Vagina (tissue), 2 donors: ENCODE measurements at regions not wholly inside any gene's neighbourhood (a gene's known extent, or its start where the extent isn't known, plus 50 kb on each side); places are given as distances from the start of the nearest gene placed in this dataset.
"Not testable (repeated sequence)": the region's sequence is repeated elsewhere in the genome, so short reads cannot be mapped to it uniquely, and the experiment has no call there.

Experiments used
- DNase-seq, 2 donors: peaks; one replicate each; pipeline ENCODE4 v3.0.0-alpha.2; 2017; ENCODE audit errors: extremely low spot score in 2 of 2
- H3K27ac ChIP-seq: fragments of 200-600 bp; sonication (generic); one replicate; pipeline ENCODE4 v1.5.1; 2019
- H3K27me3 ChIP-seq: fragments of 200-600 bp; sonication (generic); one replicate; pipeline ENCODE4 v1.5.1; 2019
- H3K36me3 ChIP-seq, 2 donors: fragments of 200-600 bp; sonication (generic); one replicate each; pipeline ENCODE4 v1.5.1; 2017 to 2019
- H3K4me1 ChIP-seq: fragments of 200-600 bp; sonication (generic); one replicate; pipeline ENCODE4 v1.5.1; 2019
- H3K4me3 ChIP-seq, 2 donors: fragments of 200-600 bp; sonication (generic); 1 replicate in 1 of 2; 2 replicates in 1 of 2; pipeline ENCODE4 v1.5.1; 2016 to 2019
- H3K9me3 ChIP-seq: fragments of 200-600 bp; sonication (generic); one replicate; pipeline ENCODE4 v1.5.1; 2019
- CTCF ChIP-seq, 3 experiments: fragments of 450-650 bp in 2 of 3; fragments of 200-600 bp in 1 of 3; sonication (generic) in 1 of 3; IDR thresholded peaks; one replicate each; pipeline ENCODE4 v1.5.1; 2017 to 2019; ENCODE audit warnings: antibody characterized with exemption in 3 of 3, mild to moderate bottlenecking in 2 of 3, moderate library complexity in 2 of 3
- POLR2A ChIP-seq, 2 donors: fragments of 450-650 bp; IDR thresholded peaks; one replicate each; pipeline ENCODE4 v1.6.1; 2017; ENCODE audit warnings: antibody characterized with exemption in 2 of 2, mild to moderate bottlenecking in 2 of 2, moderate library complexity in 2 of 2
- POLR2AphosphoS5 ChIP-seq, 2 donors: sonication (generic); formaldehyde crosslinking; IDR thresholded peaks; one replicate each; pipeline ENCODE4 v1.9.0; 2017; ENCODE audit warnings: antibody characterized with exemption in 2 of 2, mild to moderate bottlenecking in 2 of 2, low read depth in 1 of 2; ENCODE audit not compliant: insufficient read depth in 1 of 2
- intact Hi-C: fragments of 100-400 bp; cut with DNase I; formaldehyde crosslinking; loops from one replicate; pipeline ENCODE4 v1.15.1; 2023

- H3K9me3 ChIP-seq, result no peaks in the 10 kb centered on the region
- no peaks in the 10 kb centered on the region for H3K4me1 ChIP-seq
- intact Hi-C loops, result no loop called here
- TF ChIP-seq CTCF (IDR thresholded peaks at IDR 0.05) (no peak), POLR2A (IDR thresholded peaks at IDR 0.05) (no peak), POLR2AphosphoS5 (IDR thresholded peaks at IDR 0.05; ENCODE audit: insufficient read depth in 1 of 2, low read depth in 1 of 2) (no peak)
- no peaks in the 10 kb centered on the region for H3K36me3 ChIP-seq
- no peak for DNase-seq
- no peak overlapping the region for H3K27ac ChIP-seq
- H3K27me3 ChIP-seq, result no peaks in the 10 kb centered on the region
- H3K4me3 ChIP-seq, result no peak overlapping the region
These were observed 58.5 kb upstream of the DHRS4 start for GRCh38 chr14:23895053-23895419.

- no peak for TF ChIP-seq POLR2AphosphoS5 (IDR thresholded peaks at IDR 0.05; ENCODE audit: insufficient read depth in 1 of 2, low read depth in 1 of 2)
- TF ChIP-seq POLR2A (IDR thresholded peaks at IDR 0.05), result no peak
- TF ChIP-seq CTCF (IDR thresholded peaks at IDR 0.05), result no peak
- Histone ChIP-seq H3K27ac (no peak overlapping the region), H3K4me3 (no peak overlapping the region), H3K4me1 (no peaks in the 10 kb centered on the region), H3K36me3 (no peaks in the 10 kb centered on the region), H3K9me3 (no peaks in the 10 kb centered on the region), H3K27me3 (no peaks in the 10 kb centered on the region)
- intact Hi-C loops, result no loop called here
- no peak for DNase-seq
These were observed 58.1 kb upstream of the DHRS4 start for GRCh38 chr14:23895480-23895879.

GRCh38 chr14:23896609-23897153 is 56.9 kb upstream of the DHRS4 start:
- Histone ChIP-seq H3K9me3 (no peaks in the 10 kb centered on the region), H3K4me1 (no peaks in the 10 kb centered on the region), H3K27ac (no peak overlapping the region), H3K4me3 (no peak overlapping the region), H3K36me3 (no peaks in the 10 kb centered on the region), H3K27me3 (no peaks in the 10 kb centered on the region)
- intact Hi-C loops, result no loop called here
- no peak for DNase-seq
- no peak for TF ChIP-seq POLR2AphosphoS5 (IDR thresholded peaks at IDR 0.05; ENCODE audit: insufficient read depth in 1 of 2, low read depth in 1 of 2)
- no peak for TF ChIP-seq CTCF (IDR thresholded peaks at IDR 0.05)
- no peak for TF ChIP-seq POLR2A (IDR thresholded peaks at IDR 0.05)

GRCh38 chr14:23897291-23897690 is 56.3 kb upstream of the DHRS4 start:
- H3K27ac ChIP-seq, H3K4me1 ChIP-seq, H3K27me3 ChIP-seq, H3K4me3 ChIP-seq, H3K9me3 ChIP-seq, DNase-seq, intact Hi-C loops, H3K36me3 ChIP-seq: not testable (repeated sequence)

- DNase-seq, intact Hi-C loops, H3K27me3 ChIP-seq, H3K27ac ChIP-seq, H3K4me1 ChIP-seq, H3K9me3 ChIP-seq, H3K4me3 ChIP-seq, H3K36me3 ChIP-seq: not testable (repeated sequence)
These were observed 55.2 kb upstream of the DHRS4 start for GRCh38 chr14:23898359-23898758.

- Histone ChIP-seq H3K36me3 (no peaks in the 10 kb centered on the region), H3K27me3 (no peaks in the 10 kb centered on the region), H3K9me3 (no peaks in the 10 kb centered on the region), H3K27ac (no peak overlapping the region), H3K4me3 (no peak overlapping the region), H3K4me1 (no peaks in the 10 kb centered on the region)
- TF ChIP-seq POLR2AphosphoS5 (IDR thresholded peaks at IDR 0.05; ENCODE audit: insufficient read depth in 1 of 2, low read depth in 1 of 2) (no peak), POLR2A (IDR thresholded peaks at IDR 0.05) (no peak), CTCF (IDR thresholded peaks at IDR 0.05) (no peak)
- DNase-seq, result no peak
- intact Hi-C loops, result no loop called here
These were observed 53.8 kb upstream of the DHRS4 start for GRCh38 chr14:23899788-23900187.
